SHP77 treated with DMSO at 0.1 percent for 48 hours (cell line): ENCODE measurements at regions not wholly inside any gene's neighbourhood (a gene's known extent, or its start where the extent isn't known, plus 50 kb on each side); places are given as distances from the start of the nearest gene placed in this dataset.
"Not testable (repeated sequence)": the region's sequence is repeated elsewhere in the genome, so short reads cannot be mapped to it uniquely, and the experiment has no call there.

Source experiments
- DNase-seq: peaks from one replicate; lab custom pipeline; 2025; lab: John Stamatoyannopoulos, UW

DNA sequence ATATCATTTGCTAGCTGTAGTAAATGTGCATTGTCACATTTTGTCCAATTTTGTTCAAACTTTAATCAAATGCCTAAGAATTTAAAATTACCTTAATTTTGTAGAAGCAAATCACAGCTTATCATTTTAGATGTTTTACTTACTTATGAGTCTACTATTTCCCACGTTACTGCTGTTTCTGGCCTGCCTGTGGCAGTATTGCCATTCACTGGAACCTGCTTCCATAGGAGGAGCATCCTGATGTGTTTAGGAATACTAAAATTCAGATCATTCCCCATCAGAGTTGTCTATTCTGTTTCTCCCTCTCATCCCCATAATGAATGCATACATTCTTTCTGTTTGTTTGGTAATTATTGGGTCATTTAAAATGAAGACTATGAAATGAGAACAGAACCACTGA, 119.5 kb upstream of the SNRPN start:
- DNase-seq, result no peak

DNA sequence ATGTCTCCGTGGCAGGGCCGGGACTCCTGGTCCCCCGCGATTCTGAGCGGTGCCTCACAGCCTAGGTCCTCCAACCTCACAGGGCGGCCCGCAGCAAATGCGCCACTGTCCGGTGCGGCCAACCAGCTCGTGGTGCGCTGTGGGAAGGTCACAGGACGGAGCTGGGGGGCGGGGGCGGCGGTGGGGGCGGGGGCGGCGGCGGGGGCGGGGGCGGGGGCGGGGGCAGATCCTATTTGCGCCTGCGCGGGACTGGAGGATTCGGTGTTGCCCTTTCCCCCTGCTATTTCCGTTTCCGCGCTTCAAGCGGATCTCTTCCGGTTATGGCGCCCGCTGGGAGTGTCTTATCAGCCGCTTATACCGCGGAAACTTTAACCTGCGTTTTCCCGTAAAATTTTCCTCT, 106.7 kb upstream of the SNRPN start:
- no peak for DNase-seq

DNA sequence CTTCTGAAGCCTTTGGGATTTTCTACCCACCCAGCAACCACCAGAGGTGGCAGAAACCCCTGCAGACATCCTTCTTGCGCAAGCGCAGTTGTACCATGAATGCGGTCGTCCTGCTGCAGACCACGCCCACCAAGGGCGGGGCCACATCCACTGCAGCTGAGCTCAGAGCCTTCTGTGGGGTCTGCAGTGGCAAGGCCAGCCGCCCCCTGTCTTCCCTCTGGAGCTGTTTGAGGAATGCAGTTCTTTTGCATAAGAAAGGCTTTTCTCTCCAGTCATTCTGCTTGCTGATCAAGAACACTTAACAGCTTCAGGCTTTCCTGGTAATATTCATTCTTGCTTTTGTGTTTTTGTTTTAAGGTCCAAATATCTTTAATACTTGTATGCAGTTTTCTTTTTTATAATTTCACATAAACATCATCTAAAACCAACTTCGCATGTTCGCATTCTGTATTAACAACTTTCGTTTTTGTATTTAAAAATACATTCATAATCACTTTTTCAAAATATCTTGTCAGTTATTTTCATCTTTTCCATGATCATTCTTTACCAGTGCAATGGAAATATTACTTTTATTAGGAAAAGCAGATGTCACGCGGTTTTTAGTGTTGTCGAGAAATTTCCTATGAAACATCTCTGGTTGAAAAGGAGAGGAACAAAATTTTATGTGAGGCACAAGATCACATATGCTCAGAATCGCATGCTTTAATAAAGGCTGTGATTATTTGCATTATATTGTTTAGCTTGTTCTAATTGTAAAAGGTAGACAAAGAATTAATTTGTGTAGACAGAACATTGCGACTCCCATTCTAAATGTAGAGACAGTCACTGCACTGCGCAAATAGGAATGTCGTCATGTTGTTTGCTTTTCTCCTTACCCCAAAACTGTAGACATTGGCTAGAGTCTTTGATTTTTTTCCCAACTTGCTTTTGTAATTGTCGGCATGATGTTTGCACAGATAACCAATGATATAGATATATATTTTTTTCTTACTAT, 98.1 kb upstream of the SNRPN start:
- no peak for DNase-seq

DNA sequence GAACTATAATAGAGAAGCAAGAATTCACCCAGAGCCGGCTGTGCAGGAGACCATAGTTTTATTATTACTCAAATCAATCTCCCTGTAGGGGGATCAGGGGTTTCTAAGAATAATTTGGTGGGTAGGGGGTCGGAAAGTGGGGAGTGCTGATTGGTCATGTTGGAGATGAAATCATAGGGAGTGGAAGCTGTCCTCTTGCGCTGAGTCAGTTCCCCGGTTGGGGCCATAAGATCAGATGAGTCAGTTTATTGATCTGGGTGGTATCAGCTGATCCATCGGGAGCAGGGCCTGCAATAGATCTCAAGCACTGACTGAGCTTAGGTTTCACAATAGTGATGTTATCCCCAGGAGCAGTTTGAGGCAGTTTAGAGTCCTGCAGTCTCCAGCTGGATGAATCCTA, 97.0 kb upstream of the SNRPN start:
- DNase-seq, result no peak

DNA sequence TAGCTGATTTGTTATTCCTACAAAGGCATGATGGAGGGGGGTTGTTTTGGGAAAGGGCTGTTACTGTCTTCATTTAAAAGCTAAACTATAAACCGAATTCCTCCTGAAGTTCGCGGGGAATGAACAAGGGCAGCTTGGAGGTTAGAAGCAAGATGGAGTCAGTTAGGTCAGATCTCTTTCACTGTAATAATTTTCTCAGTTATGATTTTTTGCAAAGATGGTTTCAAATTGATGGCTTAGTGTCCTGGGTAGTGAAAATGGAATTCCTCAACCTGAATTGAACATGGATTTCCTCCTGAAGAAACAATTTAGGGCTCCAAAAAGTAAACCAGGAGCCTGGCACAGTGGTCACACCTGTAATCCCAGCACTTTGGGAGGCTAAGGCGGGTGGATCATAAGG, 96.6 kb upstream of the SNRPN start:
- not testable (repeated sequence) for DNase-seq

DNA sequence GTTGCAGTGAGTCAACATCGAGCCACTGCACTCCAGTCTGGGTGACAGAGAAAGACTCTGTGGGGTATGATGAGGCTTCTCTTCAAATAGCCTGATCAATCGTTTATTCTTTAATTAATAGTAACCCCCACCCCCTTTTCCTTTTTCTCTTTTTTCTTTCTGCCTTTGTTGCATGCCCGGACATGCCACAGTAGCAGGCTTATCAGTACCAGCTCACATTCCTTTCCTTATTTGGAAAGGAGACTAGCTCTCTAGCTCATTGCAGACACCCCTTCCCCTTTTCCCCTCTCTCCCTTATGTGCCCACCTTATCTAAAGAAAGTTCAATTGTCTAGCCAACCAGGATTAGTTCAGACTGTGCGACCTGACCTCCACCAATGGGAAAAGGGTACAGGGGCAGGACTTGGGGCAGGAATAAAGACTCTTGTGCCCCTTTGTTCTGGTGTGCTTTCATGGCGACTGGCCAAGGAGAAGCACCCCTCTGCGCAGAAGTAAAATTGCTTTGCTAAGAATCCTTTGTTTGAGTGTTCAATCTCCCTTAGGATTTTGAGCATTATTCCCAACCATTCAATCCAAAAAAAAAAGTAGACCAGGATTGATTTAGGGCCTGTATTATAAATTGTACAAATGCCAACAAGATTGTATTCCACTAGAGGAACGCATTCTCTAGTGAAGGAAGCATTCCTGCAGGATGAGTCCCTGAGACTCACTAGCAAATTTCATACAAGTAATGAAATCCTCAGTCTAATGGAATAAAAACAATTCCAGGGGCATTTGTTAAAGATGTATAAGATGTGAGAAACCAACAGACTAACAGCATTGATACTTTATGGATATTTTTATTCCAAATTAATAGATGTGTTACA, 95.8 kb upstream of the SNRPN start:
- DNase-seq, result no peak

- DNase-seq, result no peak
These were observed 93.6 kb upstream of the SNRPN start for GRCh38 chr15:24861014-24861690.

GRCh38 chr15:24862726-24863521, 91.9 kb upstream of the SNRPN start:
- no peak for DNase-seq

GRCh38 chr15:24865303-24865702, 89.5 kb upstream of the SNRPN start:
- no peak for DNase-seq

DNA sequence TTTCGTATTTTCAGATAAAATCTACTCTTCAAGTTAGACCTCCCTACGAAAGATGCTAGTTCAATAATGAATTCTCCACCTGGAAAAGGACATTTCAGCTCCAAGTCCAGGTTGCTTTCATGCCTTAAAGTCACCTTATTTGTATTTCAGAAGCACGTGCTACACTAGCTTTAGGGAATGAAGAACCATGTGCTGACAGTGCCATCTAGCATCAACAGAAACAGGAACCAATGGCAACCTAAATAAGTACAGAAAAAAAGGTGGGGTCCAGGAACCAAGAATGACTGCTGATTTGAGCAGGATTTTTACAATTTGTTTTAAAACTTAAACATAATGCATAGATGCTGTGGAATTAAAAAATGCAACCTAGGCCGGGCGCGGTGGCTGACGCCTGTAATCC, 77.6 kb upstream of the SNRPN start:
- no peak for DNase-seq

DNA sequence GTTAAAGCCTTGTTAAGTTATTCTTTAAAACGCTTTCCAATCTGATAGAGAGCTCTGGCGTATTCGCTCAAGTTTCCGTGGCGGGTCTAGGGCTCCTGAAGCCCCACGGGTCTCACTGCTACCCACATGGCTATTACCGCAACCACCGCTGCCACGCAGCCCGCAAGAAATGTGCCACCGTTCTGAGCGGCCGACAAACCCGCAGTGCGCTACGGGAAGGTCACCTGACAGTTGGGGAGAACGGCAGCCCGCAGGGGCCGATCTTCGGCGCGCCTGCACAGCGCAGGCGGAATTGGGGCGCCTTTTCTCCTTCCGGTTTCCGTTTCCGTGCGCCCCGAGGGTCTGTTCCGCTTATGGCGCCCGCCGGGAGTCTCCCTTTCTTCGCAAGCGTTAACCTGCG, 76.6 kb upstream of the SNRPN start:
- peak; percentile 12 for DNase-seq

GRCh38 chr15:24879492-24879891, 75.3 kb upstream of the SNRPN start:
- DNase-seq, result no peak

DNA sequence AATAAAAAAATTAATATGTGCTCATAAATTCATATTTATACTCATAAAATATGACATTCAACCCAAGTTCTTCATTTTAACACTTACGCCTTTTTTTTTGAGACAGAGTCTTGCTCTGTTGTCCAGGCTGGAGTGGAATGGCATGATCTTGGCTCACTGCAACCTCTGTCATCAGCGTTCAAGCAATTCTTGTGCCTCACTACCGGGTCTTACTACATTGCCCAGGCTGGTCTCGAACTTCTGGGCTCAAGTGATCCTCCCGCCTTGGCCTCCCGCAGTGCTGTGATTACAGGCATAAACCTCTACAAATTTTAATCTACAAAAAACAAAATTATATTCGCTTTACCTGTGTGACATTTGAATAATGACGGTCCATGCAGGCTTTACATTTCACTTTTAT, 74.1 kb upstream of the SNRPN start:
- DNase-seq, result no peak

DNA sequence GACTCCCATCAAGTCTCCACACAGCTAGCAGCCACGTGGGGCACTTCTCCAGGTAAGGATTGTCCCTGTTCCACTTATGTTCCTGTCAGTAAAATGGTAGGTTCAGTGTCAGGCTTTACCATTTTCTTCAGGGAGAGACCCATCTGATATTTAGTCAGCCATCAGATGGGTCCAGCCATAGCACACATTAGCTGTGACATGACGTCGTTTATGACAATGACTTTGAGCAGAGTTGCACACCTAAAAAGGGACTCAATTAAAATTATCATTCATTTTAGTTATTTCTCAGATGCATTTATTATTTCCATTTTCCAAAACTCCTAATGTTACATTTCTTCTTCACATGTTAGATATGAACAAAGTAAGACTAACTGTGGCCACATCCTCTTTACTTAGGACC, 68.2 kb upstream of the SNRPN start:
- no peak for DNase-seq

DNA sequence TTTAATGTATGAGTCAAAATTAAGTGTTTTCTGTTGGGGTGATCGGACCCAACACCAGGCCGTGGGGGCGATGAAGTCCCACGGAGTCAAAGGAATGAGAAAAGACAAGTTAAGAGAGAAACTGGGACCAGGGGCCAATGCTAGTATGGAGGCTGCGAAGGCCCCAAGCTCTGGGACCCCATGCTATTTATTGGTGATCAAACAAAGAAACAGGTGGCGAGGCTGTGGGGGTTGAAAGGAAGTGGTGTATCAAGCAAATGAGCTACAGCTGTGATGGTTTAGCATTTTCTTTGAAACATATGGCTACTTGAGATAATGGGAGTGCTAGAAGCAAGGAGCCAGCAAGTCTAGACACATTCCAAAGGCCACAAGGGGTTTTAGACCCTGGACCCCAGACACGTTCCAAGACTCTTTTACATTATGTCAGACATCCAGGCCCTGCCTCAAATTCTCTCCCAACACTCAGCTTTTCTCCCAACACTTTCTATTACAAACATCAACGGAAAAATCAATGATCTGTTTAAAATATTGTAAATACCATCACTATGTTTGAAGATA, 56.0 kb upstream of the SNRPN start:
- DNase-seq, result no peak

- no peak for DNase-seq
These were observed 55.4 kb upstream of the SNRPN start for GRCh38 chr15:24899367-24899766.

DNA sequence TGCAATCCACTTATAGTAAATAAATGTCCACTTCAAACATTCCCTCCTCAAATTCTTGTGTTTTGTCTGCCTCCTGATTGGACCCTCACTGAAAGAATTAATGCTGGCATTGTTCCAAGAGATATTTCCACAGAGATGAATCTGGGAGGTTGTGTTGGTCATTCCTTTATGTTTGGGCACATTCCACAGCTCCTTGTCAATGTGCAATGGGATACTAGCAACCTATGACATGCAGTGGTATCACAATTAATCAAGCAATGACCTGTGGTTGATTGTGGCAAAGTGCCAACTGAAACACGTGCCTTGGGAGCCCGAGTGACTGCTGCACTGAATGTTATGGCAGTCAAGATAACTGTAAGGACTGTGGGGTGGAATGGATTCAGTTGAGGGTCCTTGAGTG, 55.0 kb upstream of the SNRPN start:
- no peak for DNase-seq

GRCh38 chr15:24901409-24901808, 53.4 kb upstream of the SNRPN start:
- no peak for DNase-seq
